Right ventricle myocardium inferior (tissue), 1 donor: ENCODE measurements at regions not wholly inside any gene's neighbourhood (a gene's known extent, or its start where the extent isn't known, plus 50 kb on each side); places are given as distances from the start of the nearest gene placed in this dataset.
A peak's percentile ranks its signal among the peaks of the same experiment; 100 is the strongest.

Experiments used
- ATAC-seq: fragments of 200-7000 bp; cut with Tn5 transposase; one replicate; pipeline ENCODE4 v1.9.1; 2020; ENCODE audit warnings: mild to moderate bottlenecking, moderate library complexity
- DNase-seq: peaks from one replicate; pipeline ENCODE4 v3.0.0; 2021; ENCODE audit errors: missing footprints
- intact Hi-C: fragments of 100-400 bp; cut with DNase I; formaldehyde crosslinking; loops from one replicate; pipeline ENCODE4 v1.11.0; 2022
- donor health status: DM: no; HTN: yes; CAD: no; lungs with severe emphysema.

DNA sequence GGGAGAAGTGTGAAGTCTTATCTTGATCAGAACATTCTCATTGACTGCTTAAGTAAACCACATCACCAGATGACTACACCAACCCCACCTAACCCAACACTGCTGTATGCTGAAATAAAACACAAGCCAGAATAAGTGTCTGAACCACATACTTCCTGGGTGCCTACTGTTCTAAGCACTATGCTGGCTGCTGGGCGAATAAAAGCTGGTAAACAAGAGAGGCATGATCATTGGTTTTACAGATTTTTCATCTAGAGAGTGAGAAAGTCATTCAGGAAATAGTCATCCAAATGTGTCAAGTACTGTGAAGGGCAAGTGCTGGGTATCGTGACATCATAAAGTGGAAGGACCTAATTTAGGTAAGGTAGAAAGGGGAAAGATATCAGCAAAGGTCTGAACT lies 199.0 kb upstream of the SOX9 start:
- DNase-seq (no peak), ATAC-seq (no peak)
- intact Hi-C loops: no loop called here

- intact Hi-C loops: no loop called here
- no peak for DNase-seq
- ATAC-seq: no peak
Observed at GRCh38 chr17:71922439-71922838, 198.4 kb upstream of the SOX9 start.

- intact Hi-C loops: no loop called here
- no peak for DNase-seq
- ATAC-seq: no peak
Observed at GRCh38 chr17:71926746-71927398, 193.9 kb upstream of the SOX9 start.

GRCh38 chr17:71933306-71933705 lies 187.5 kb upstream of the SOX9 start:
- intact Hi-C loops: no loop called here
- no peak for ATAC-seq
- no peak for DNase-seq

DNA sequence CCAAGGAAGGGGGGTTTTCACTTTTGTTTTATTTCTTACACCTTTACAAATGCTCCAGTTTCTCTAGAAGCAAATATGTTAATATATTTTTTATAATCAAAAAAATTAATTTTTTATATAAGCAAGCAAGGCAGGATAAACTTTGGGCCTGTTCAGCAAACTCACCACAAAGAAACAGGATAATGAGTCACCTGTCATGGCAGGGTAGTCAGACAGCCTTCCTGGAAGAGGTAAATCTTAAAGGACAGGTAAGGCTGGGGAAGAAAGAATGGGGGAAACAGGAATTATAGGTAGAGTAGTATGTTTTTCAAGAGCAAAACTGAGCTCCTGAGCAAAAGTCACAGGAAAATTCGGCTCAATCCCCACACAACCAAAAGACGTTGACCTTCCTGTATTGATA lies 186.3 kb upstream of the SOX9 start:
- no peak for DNase-seq
- no peak for ATAC-seq
- intact Hi-C loops: no loop called here

DNA sequence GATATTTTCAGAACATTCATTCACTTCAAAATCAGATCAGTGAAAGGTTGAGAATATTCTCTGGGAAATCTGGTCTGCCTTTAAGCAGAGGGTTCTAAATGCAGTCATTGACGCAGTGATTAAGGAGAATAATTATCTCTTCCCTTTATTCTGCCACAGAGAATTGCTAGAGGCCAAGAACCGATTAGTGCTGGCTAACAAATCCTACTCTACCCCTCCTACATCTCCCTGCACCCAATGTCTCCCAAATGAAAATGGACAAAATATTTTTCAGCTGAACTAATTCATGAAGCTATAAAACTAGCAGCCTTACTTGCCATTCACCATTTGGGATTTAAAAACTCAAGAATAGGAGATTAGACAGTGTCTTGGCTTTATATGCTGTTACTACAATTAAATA lies 185.5 kb upstream of the SOX9 start:
- intact Hi-C loops: no loop called here
- ATAC-seq: no peak
- no peak for DNase-seq

GRCh38 chr17:71936977-71937376 lies 183.8 kb upstream of the SOX9 start:
- intact Hi-C loops: no loop called here

GRCh38 chr17:71937914-71938313 lies 182.9 kb upstream of the SOX9 start:
- intact Hi-C loops: no loop called here
- DNase-seq (no peak), ATAC-seq (no peak)

More at GRCh38 chr17:71936977-71937376, 183.8 kb upstream of the SOX9 start:
- DNase-seq (no peak), ATAC-seq (no peak)

DNA sequence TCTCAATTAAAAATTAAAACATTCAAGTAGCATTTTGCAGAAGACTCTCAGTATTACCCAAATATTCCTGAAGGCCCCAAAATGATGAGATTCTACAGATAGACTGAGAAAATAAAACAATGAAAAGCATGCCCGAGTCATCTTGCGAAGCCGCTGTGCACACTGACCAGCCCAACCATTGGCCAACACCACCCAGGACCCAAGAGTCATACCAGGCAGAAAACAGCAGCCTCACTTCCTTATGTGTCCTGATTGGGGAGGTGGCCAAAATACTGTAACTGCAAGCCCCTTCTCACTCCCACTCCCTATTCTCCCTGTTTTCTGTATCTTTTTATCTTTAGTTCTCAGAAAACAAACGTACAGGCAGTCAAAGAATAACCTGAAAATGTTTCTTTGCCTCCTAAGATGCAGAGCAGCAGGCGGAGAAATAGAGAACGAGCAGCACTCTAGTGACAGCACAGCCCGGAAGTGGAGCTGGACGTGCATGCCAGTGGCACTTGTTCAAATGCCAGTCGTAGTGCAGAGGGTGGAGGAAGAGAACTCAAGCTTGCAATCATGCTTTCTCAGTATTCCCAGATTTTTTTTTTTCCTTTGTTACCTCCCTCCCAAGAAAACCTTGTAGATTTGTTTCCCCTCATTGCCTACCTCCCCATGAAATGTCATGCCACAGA lies 182.3 kb upstream of the SOX9 start:
- DNase-seq: no peak
- intact Hi-C loops: no loop called here
- ATAC-seq: peak; percentile 42

- intact Hi-C loops: no loop called here
- DNase-seq: no peak
Observed at GRCh38 chr17:71941920-71942319, 178.9 kb upstream of the SOX9 start.

DNA sequence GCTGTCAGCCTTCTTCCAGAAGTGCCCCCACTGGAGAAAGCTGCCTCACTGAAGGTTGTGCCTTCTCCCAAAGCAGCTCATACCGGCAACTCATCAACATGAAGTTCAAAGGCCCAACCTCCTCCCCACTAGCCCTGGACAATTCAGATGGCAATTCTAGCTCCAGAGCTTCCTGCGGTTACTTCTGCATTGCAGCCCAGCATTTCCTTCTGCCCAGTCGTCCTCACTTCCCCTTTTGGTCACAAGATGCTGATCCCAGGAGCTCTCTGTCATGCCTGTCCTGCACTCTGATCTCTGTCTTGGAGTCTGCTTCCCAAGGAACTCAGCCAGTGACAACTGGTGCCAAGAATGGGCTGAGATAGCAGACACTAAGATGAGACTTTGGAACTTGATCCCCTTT lies 178.2 kb upstream of the SOX9 start:
- intact Hi-C loops: no loop called here
- ATAC-seq (peak; percentile 44), DNase-seq (no peak)

More at GRCh38 chr17:71941920-71942319, 178.9 kb upstream of the SOX9 start:
- no peak for ATAC-seq

- ATAC-seq (no peak), DNase-seq (no peak)
- intact Hi-C loops: no loop called here
Observed at GRCh38 chr17:71948703-71949422, 172.0 kb upstream of the SOX9 start.

DNA sequence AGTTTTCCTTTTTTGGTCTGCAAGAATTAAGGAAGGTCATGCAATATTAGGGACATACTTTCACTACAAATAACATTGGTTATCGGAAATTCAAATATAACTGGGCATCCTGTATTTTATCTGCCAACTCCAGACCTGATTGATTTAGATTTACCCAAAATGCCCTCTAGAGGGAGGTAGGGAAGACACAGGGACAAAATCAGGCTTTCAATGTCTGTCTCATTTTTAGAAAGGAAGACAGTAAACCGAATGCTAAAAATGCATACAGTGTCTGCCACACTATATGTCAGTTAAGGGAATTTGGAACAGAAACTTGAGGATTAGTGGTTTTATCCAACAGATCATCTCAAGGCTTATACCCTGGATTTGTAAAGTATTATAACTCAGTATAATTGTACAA lies 161.7 kb upstream of the SOX9 start:
- intact Hi-C loops: no loop called here
- no peak for ATAC-seq

DNA sequence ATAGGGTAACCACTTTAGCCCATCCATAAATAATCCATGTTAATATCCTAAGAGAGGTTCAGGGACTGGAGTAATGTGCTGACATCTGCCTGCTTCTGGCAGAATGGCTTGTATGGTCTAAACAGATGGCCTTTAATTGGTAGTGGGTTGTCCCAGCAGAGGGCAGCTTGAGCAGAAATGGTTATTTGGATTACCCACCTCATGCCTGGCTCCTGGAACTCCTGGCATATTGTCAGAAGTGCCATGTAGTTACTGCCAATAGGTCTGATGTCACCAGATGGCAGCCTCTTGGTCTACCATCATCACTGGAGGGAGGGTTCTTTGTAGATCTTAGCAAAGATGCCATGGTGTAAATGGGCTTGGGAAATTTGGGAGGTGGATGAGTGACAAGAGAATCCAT lies 157.5 kb upstream of the SOX9 start:
- intact Hi-C loops: no loop called here
- ATAC-seq (no peak), DNase-seq (no peak)

More for the DNA sequence above, 161.7 kb upstream of the SOX9 start:
- no peak for DNase-seq

GRCh38 chr17:71963791-71964190 lies 157.0 kb upstream of the SOX9 start:
- intact Hi-C loops: no loop called here
- DNase-seq (no peak), ATAC-seq (no peak)

DNA sequence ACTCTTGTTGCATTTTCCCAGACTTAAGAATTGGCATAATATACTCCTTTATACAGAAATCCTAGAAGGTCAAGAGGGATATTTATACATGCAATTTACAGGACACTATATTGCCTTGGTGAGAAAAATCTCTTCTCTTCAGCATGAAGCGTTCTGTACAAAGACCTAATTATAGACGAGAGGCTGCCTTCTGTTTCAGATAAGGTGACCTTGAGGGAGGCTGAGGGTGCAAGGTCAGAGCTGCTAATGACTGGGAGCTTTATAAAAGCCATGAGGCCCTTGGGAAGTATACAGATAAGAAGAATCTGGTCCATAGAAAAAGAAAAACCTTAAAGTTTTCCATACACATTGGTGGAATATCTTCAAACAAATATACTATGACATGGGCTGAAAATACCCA lies 156.3 kb upstream of the SOX9 start:
- ATAC-seq (peak; percentile 70), DNase-seq (no peak)
- intact Hi-C loops: no loop called here

- no peak for ATAC-seq
- intact Hi-C loops: loop anchor here (2.0 kb wide), 1 partner anchor 153 kb away; no protein-coding TSS in a partner anchor
- no peak for DNase-seq
Observed at GRCh38 chr17:71966055-71966454, 154.8 kb upstream of the SOX9 start.

- DNase-seq (no peak), ATAC-seq (peak; percentile 79)
- intact Hi-C loops: loop anchor here (2.0 kb wide), 1 partner anchor 152 kb away; no protein-coding TSS in a partner anchor
Observed at GRCh38 chr17:71966459-71967313, 154.1 kb upstream of the SOX9 start.

GRCh38 chr17:71969500-71969899 lies 151.3 kb upstream of the SOX9 start:
- intact Hi-C loops: no loop called here
- ATAC-seq: no peak
- no peak for DNase-seq
